ENCODE measurements at regions not wholly inside any gene's neighbourhood (a gene's known extent, or its start where the extent isn't known, plus 50 kb on each side); places are given as distances from the start of the nearest gene placed in this dataset.
A peak's percentile ranks its signal among the peaks of the same experiment; 100 is the strongest.

DNA sequence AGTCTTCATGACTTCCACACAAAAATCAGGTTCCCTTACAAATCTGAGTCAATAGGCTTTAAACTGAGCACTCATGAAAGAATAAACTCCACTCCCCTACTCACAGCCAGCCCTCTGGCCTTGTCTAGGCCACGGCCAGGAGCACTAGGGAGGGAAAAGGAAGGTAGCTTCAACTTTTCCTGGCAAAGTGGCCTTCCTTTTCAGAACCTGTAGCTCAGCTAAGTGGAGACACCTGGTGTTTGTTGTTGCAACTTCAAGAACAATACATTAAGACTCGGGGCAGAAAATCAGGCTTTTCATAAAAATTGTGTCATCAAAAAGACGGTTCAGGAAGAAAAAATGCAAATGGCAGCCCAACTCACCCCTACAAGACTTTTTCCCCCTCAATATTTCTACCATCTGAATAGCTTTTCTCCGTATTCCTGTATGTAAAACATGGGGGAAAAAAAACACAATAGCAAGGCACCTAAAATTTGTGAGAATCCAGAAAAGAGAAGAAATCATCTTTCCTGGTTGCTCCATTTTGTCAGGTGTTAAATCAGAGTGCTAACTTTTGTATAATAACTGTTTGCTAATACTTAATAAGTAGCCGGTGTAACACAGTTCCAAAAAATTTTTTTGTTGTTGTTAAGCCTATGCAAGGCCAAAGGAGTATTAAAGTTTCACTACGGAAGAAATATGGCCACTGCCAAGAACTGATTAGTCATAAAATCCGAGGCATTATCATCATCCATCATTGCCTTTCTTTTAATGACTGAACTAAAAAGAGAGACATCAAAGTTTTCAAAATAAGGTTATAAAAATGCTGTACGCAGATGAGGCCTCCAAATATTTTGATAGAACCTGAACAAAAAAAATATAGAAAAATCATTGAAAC lies 66.2 kb upstream of the ARID5B start:
- Histone ChIP-seq H3K9ac (ENCODE audit: insufficient read depth in 1 of 2, low read length in 2 of 2) (no peak overlapping the region), H3K27ac (ENCODE audit: low read depth in 1 of 2, low read length in 1 of 2) (no peak overlapping the region), H3K36me3 (ENCODE audit: control insufficient read depth in 4 of 4, insufficient read depth in 4 of 4, low read length in 4 of 4) (no peaks in the 10 kb centered on the region), H3K9me3 (ENCODE audit: control insufficient read depth in 4 of 4, insufficient read depth in 3 of 4, low read length in 3 of 4) (no peaks in the 10 kb centered on the region), H3K4me3 (no peak overlapping the region), H3K4me1 (ENCODE audit: control insufficient read depth in 5 of 5, insufficient read depth in 5 of 5, low read length in 5 of 5) (peaks cover 0 to 31% (median 10%) of the 10 kb centered on the region in 5 donors), H3K27me3 (ENCODE audit: control insufficient read depth in 3 of 3, insufficient read depth in 3 of 3, low read length in 2 of 3) (no peaks in the 10 kb centered on the region)
- DNase-seq: peak in 2 of 3 donors; percentile 35 to 56
- 44 to 53% methylated on average over 8 of the region's 8 CpGs for WGBS, 2 donors
- TF ChIP-seq, protein P1, sequence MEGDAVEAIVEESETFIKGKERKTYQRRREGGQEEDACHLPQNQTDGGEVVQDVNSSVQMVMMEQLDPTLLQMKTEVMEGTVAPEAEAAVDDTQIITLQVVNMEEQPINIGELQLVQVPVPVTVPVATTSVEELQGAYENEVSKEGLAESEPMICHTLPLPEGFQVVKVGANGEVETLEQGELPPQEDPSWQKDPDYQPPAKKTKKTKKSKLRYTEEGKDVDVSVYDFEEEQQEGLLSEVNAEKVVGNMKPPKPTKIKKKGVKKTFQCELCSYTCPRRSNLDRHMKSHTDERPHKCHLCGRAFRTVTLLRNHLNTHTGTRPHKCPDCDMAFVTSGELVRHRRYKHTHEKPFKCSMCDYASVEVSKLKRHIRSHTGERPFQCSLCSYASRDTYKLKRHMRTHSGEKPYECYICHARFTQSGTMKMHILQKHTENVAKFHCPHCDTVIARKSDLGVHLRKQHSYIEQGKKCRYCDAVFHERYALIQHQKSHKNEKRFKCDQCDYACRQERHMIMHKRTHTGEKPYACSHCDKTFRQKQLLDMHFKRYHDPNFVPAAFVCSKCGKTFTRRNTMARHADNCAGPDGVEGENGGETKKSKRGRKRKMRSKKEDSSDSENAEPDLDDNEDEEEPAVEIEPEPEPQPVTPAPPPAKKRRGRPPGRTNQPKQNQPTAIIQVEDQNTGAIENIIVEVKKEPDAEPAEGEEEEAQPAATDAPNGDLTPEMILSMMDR (IDR thresholded peaks at IDR 0.05; ENCODE audit: control extremely low read depth, extremely low read depth): no peak
- no peak for ATAC-seq (ENCODE audit: insufficient read depth, low FRiP score)

DNA sequence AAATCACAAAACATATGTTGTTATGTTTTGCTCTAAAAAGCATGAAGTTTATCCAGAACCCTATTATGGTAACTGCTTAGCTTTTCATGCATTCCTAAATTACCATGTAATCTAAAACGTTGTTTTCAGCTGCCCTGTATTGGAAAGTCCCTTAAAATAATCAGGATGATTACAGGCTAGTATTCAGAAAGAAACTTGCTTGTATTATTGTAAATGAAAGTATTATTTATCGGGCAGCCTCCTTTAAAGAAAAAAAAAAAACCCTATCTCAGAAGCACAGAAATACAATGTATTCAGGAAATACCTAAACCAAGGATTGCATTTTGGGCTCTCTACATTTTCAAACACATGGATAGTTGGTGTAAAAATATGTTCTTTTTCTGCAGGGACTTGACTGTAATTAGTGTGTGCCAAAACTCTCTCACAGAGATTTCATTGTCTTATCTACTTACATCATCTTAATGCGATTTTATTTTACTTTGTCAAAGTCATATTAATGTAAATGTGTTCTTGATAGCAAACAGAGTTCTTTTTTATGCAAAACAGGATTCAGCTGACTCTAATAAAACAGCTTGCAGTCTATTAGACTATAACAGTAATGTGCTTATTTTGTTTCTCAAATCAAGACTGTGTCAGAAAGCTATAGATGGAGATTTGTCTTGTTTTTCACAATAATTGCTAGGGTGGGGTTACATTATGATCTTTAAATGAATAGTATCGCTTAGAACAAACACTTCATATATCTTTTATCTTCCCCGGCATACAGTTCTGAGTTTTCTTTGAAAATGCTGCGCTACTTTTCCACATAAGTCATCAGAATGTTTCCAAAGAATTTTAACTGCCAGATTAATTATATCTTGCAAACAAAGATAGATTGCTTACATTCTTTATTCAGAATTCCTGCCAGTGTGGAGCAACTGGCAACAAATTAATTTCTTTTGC lies 65.3 kb upstream of the ARID5B start:
- WGBS, 2 donors: 21 to 52% methylated on average over 6 of the region's 6 CpGs
- no peak for ATAC-seq (ENCODE audit: insufficient read depth, low FRiP score)
- Histone ChIP-seq H3K36me3 (ENCODE audit: control insufficient read depth in 4 of 4, insufficient read depth in 4 of 4, low read length in 4 of 4) (no peaks in the 10 kb centered on the region), H3K9ac (ENCODE audit: insufficient read depth in 1 of 2, low read length in 2 of 2) (peak overlapping the region in 1 of 2 donors; percentile 38), H3K4me1 (ENCODE audit: control insufficient read depth in 5 of 5, insufficient read depth in 5 of 5, low read length in 5 of 5) (peaks cover 0 to 31% (median 10%) of the 10 kb centered on the region in 5 donors), H3K27me3 (ENCODE audit: control insufficient read depth in 3 of 3, insufficient read depth in 3 of 3, low read length in 2 of 3) (no peaks in the 10 kb centered on the region), H3K4me3 (no peak overlapping the region), H3K9me3 (ENCODE audit: control insufficient read depth in 4 of 4, insufficient read depth in 3 of 4, low read length in 3 of 4) (no peaks in the 10 kb centered on the region), H3K27ac (ENCODE audit: low read depth in 1 of 2, low read length in 1 of 2) (no peak overlapping the region)
- TF ChIP-seq, protein P1 (IDR thresholded peaks at IDR 0.05; ENCODE audit: control extremely low read depth, extremely low read depth): no peak
- DNase-seq: peak in 2 of 3 donors; percentile 45 to 49

DNA sequence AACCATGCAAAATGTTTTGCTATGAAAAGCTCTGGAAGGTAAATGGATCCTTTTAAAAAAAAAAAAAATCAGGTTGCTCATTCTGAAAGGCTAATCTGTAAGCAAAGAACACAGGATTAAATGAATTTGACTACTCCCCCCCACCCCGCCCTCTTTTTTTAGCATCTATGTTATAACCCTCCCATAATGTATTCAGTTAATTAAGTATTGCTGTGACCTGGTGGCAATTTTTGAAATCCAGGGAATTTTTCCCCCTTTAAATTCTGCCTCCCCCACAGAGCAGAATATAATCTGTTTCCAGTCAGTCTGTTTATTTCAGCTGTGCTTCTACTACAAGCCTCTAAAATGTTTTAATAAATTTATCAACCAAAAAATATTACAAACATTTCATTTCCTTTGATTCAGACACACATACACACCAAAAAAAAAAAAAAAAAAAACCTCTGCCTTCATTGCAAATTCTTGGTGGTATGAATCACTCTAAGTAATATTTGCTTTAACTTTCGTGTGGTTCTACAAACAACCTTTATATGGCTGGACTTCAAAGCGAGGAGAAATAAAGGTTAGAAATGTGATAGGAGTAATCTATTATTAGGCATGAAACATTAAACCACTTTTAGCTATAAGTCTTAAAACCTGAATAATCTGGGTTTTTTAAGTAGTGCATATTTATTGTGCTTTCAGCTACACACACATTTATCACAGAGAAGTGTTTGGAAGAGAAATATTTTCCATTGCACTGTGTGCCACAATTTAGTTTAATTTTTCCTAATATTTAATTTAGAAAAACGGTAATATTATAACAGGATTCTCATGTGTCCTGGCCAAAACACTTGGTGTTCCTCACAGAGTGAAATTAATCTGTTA lies 64.4 kb upstream of the ARID5B start:
- H3K36me3 ChIP-seq (ENCODE audit: control insufficient read depth in 4 of 4, insufficient read depth in 4 of 4, low read length in 4 of 4): no peaks in the 10 kb centered on the region
- H3K4me1 ChIP-seq (ENCODE audit: control insufficient read depth in 5 of 5, insufficient read depth in 5 of 5, low read length in 5 of 5): peaks cover 0 to 31% (median 10%) of the 10 kb centered on the region in 5 donors
- WGBS, 2 donors: 30 to 57% methylated on average over 4 of the region's 4 CpGs
- no peak overlapping the region for H3K4me3 ChIP-seq
- DNase-seq (peak in 2 of 3 donors; percentile 61 to 78), ATAC-seq (ENCODE audit: insufficient read depth, low FRiP score) (peak; percentile 43)
- no peak overlapping the region for H3K27ac ChIP-seq (ENCODE audit: low read depth in 1 of 2, low read length in 1 of 2)
- peak overlapping the region in 1 of 2 donors; percentile 38 for H3K9ac ChIP-seq (ENCODE audit: insufficient read depth in 1 of 2, low read length in 2 of 2)
- no peaks in the 10 kb centered on the region for H3K27me3 ChIP-seq (ENCODE audit: control insufficient read depth in 3 of 3, insufficient read depth in 3 of 3, low read length in 2 of 3)
- TF ChIP-seq, protein P1 (IDR thresholded peaks at IDR 0.05; ENCODE audit: control extremely low read depth, extremely low read depth): no peak
- H3K9me3 ChIP-seq (ENCODE audit: control insufficient read depth in 4 of 4, insufficient read depth in 3 of 4, low read length in 3 of 4): no peaks in the 10 kb centered on the region

All from lung (tissue), 11 donors.